ENCODE measurements at regions not wholly inside any gene's neighbourhood (a gene's known extent, or its start where the extent isn't known, plus 50 kb on each side); places are given as distances from the start of the nearest gene placed in this dataset.

- TF ChIP-seq CTCF (IDR thresholded peaks at IDR 0.05; ENCODE audit: low read length) (no peak), EZH2phosphoT487 (IDR thresholded peaks at IDR 0.05; ENCODE audit: low read length) (no peak)
Observed at GRCh38 chr2:212711856-212712255, 173.3 kb upstream of the ERBB4 start.

All from MM.1S (cell line).